Esophagus squamous epithelium (tissue), 4 donors: ENCODE measurements at regions not wholly inside any gene's neighbourhood (a gene's known extent, or its start where the extent isn't known, plus 50 kb on each side); places are given as distances from the start of the nearest gene placed in this dataset.

Source experiments
- CTCF ChIP-seq, 6 experiments: fragments of 450-650 bp in 4 of 6; fragments of 200-600 bp in 2 of 6; sonication (generic) in 2 of 6; IDR thresholded peaks; one replicate each; pipeline ENCODE4 v1.5.1; 2016 to 2019; ENCODE audit warnings: antibody characterized with exemption in 6 of 6, mild to moderate bottlenecking in 4 of 6, moderate library complexity in 4 of 6
- POLR2A ChIP-seq, 4 donors: fragments of 450-650 bp; IDR thresholded peaks; one replicate each; pipeline ENCODE4 v1.6.1; 2017; ENCODE audit warnings: antibody characterized with exemption in 4 of 4, mild to moderate bottlenecking in 4 of 4, moderate library complexity in 3 of 4

GRCh38 chr2:60170272-60170671 lies 383.2 kb downstream of the BCL11A start:
- TF ChIP-seq CTCF (IDR thresholded peaks at IDR 0.05) (no peak), POLR2A (IDR thresholded peaks at IDR 0.05) (no peak)
